HCT116 (cell line): ENCODE measurements at regions not wholly inside any gene's neighbourhood (a gene's known extent, or its start where the extent isn't known, plus 50 kb on each side); places are given as distances from the start of the nearest gene placed in this dataset.

Experiments used
- ATAC-seq: fragments of 200-7000 bp; cut with Tn5 transposase; 2 replicates; pipeline ENCODE4 v1.9.1; 2020; ENCODE audit warnings: mild to moderate bottlenecking, moderate library complexity
- BruUV-seq: library from RNA; stranded (reverse); fragments of 400-500 nt; replicated peaks from 2 replicates; lab custom pipeline; 2021; lab: Mats Ljungman, UMichigan
- CTCF ChIA-PET: fragments of 300-600 bp; sonication (Branson Sonifier 250); formaldehyde crosslinking; loops from one replicate; lab custom pipeline; 2021; ENCODE audit warnings: antibody characterized with exemption; lab: Charles Lee
- POLR2A ChIA-PET: fragments of 300-600, 350-600 bp; sonication (Branson Sonifier 250); formaldehyde crosslinking; loops from one replicate; lab custom pipeline; 2021; ENCODE audit warnings: antibody characterized with exemption; lab: Charles Lee
- RAD21 ChIA-PET, 2 experiments: fragments of 300-600 bp; sonication (Branson Sonifier 250); formaldehyde crosslinking; loops; one replicate each; lab custom pipeline; 2023; ENCODE audit warnings: low total read pairs in 2 of 2; ENCODE audit not compliant: uncharacterized antibody in 2 of 2, unreplicated experiment in 2 of 2, low non-redundant PET in 1 of 2; lab: Charles Lee
- DNase-seq: peaks from one replicate; pipeline ENCODE4 v3.0.0-alpha.2; 2010; ENCODE audit warnings: low read depth, low spot score
- H2AFZ ChIP-seq: fragments of 200-600 bp; shearing (Covaris generic), sonication (generic); 2 replicates; pipeline ENCODE4 v1.6.1; 2017; ENCODE audit warnings: low read depth, mixed run types, mixed read lengths, antibody characterized with exemption, low read length; ENCODE audit not compliant: poor library complexity, severe bottlenecking
- H3K27ac ChIP-seq: 2 replicates; pipeline ENCODE4 v1.5.1; 2012; ENCODE audit warnings: low read depth, low read length
- H3K27me3 ChIP-seq: fragments of 200-600 bp; sonication (generic); 2 replicates; pipeline ENCODE4 v1.6.1; 2016; ENCODE audit warnings: mixed run types, low read length, mixed read lengths; ENCODE audit not compliant: insufficient read depth
- H3K36me3 ChIP-seq, 2 experiments: fragments of 200-500 bp in 1 of 2; fragments of 200-600 bp in 1 of 2; sonication (Bioruptor generic) in 1 of 2; sonication (generic) in 1 of 2; 2 replicates each; pipeline versions ENCODE4 v1.5.1 to v1.6.1; 2014 to 2016; ENCODE audit warnings: low read length in 2 of 2, inconsistent platforms in 1 of 2, mixed read lengths in 1 of 2, mixed run types in 1 of 2; ENCODE audit not compliant: insufficient read depth in 2 of 2, control insufficient read depth in 1 of 2
- H3K4me1 ChIP-seq, 2 experiments: fragments of 200-600 bp in 1 of 2; sonication (generic) in 1 of 2; 2 replicates each; pipeline versions ENCODE4 v1.5.1 to v1.6.1; 2012 to 2017; ENCODE audit warnings: low read length in 2 of 2, inconsistent platforms in 1 of 2, mild to moderate bottlenecking in 1 of 2, mixed read lengths in 1 of 2, mixed run types in 1 of 2, moderate library complexity in 1 of 2; ENCODE audit not compliant: insufficient read depth in 2 of 2, control insufficient read depth in 1 of 2
- H3K4me2 ChIP-seq: fragments of 200-600 bp; sonication (generic); 2 replicates; pipeline ENCODE4 v1.6.1; 2017; ENCODE audit warnings: mixed run types, low read length, mixed read lengths
- H3K4me3 ChIP-seq, 2 experiments: fragments of 200-600 bp in 1 of 2; sonication (generic) in 1 of 2; replicated peaks in 1 of 2; 2 replicates each; pipeline ENCODE4 v1.5.1; 2011 to 2016; ENCODE audit warnings: low read length in 2 of 2, control low read depth in 1 of 2, low read depth in 1 of 2, mild to moderate bottlenecking in 1 of 2, mixed read lengths in 1 of 2, mixed run types in 1 of 2
- H3K79me2 ChIP-seq: fragments of 200-600 bp; sonication (generic); 2 replicates; pipeline ENCODE4 v1.6.1; 2017; ENCODE audit warnings: mild to moderate bottlenecking, mixed run types, low read length, moderate library complexity, mixed read lengths; ENCODE audit not compliant: insufficient read depth
- H3K9ac ChIP-seq: fragments of 200-600 bp; sonication (generic); 2 replicates; pipeline ENCODE4 v1.6.1; 2016; ENCODE audit warnings: low read length, mixed read lengths
- H3K9me2 ChIP-seq: fragments of 200-600 bp; sonication (generic), shearing (Covaris generic); 2 replicates; pipeline ENCODE4 v1.6.1; 2017; ENCODE audit warnings: mixed run types, mild to moderate bottlenecking, moderate library complexity; ENCODE audit not compliant: insufficient read depth
- H3K9me3 ChIP-seq, 2 experiments: fragments of 200-500 bp in 1 of 2; fragments of 200-600 bp in 1 of 2; sonication (Bioruptor generic) in 1 of 2; sonication (generic) in 1 of 2; 2 replicates each; pipeline ENCODE4 v1.6.1; 2014 to 2017; ENCODE audit warnings: low read length in 2 of 2, mixed read lengths in 2 of 2, inconsistent platforms in 1 of 2, low read depth in 1 of 2, mild to moderate bottlenecking in 1 of 2, mixed run types in 1 of 2, moderate library complexity in 1 of 2; ENCODE audit not compliant: control insufficient read depth in 1 of 2, insufficient read depth in 1 of 2
- H4K20me1 ChIP-seq: fragments of 200-600 bp; sonication (generic), shearing (Covaris generic); 2 replicates; pipeline ENCODE4 v1.6.1; 2017; ENCODE audit warnings: mixed run types, mild to moderate bottlenecking, moderate library complexity; ENCODE audit not compliant: insufficient read depth
- ATF3 ChIP-seq: IDR thresholded peaks from 2 replicates; pipeline ENCODE4 v1.6.1; 2012
- CEBPB ChIP-seq: IDR thresholded peaks from 2 replicates; pipeline ENCODE4 v1.6.1; 2012; ENCODE audit warnings: low read depth
- ELF1 ChIP-seq: IDR thresholded peaks from 2 replicates; pipeline ENCODE4 v1.6.1; 2012; ENCODE audit warnings: low read depth, borderline replicate concordance
- EZH2 ChIP-seq: fragments of 200-600 bp; sonication (generic); IDR thresholded peaks from 2 replicates; pipeline ENCODE4 v1.6.1; 2017; ENCODE audit warnings: antibody characterized with exemption, mixed run types
- EZH2phosphoT487 ChIP-seq: fragments of 200-600 bp; IDR thresholded peaks from 2 replicates; pipeline ENCODE4 v1.6.1; 2018; ENCODE audit warnings: antibody characterized with exemption, borderline replicate concordance
- FOSL1 ChIP-seq: IDR thresholded peaks from 2 replicates; pipeline ENCODE4 v1.6.1; 2012; ENCODE audit warnings: low read depth
- JUND ChIP-seq: IDR thresholded peaks from 2 replicates; pipeline ENCODE4 v1.6.1; 2012
- MAX ChIP-seq: IDR thresholded peaks from 2 replicates; pipeline ENCODE4 v1.6.1; 2012
- POLR2A ChIP-seq: IDR thresholded peaks from 2 replicates; pipeline ENCODE4 v1.7.0; 2011; ENCODE audit warnings: borderline replicate concordance; ENCODE audit not compliant: insufficient read depth, insufficient read length; ENCODE audit errors: extremely low read depth
- POLR2AphosphoS5 ChIP-seq: IDR thresholded peaks from 2 replicates; pipeline ENCODE4 v1.6.1; 2011; ENCODE audit warnings: mild to moderate bottlenecking, low read depth, low read length, moderate library complexity
- REST ChIP-seq: IDR thresholded peaks from 2 replicates; pipeline ENCODE4 v1.6.1; 2012; ENCODE audit warnings: low read depth
- SIN3A ChIP-seq: IDR thresholded peaks from 2 replicates; pipeline ENCODE4 v1.6.1; 2012; ENCODE audit warnings: low read depth
- ZBTB33 ChIP-seq: IDR thresholded peaks from 2 replicates; pipeline ENCODE4 v1.6.1; 2011; ENCODE audit warnings: mild to moderate bottlenecking, low read length, moderate library complexity; ENCODE audit not compliant: insufficient replicate concordance; ENCODE audit errors: extremely low read depth
- ZNF274 ChIP-seq: fragments of 200-500 bp; sonication (Bioruptor generic); IDR thresholded peaks from 2 replicates; pipeline ENCODE4 v1.6.1; 2014; ENCODE audit warnings: mild to moderate bottlenecking, low read depth, low read length, inconsistent platforms
- intact Hi-C: fragments of 100-400 bp; cut with micrococcal nuclease; formaldehyde crosslinking; loops from 2 replicates; pipeline ENCODE4 v1.10.0; 2022

- Histone ChIP-seq H3K79me2 (no peaks in the 10 kb centered on the region), H3K4me1 (no peaks in the 10 kb centered on the region), H4K20me1 (no peaks in the 10 kb centered on the region), H3K9me2 (no peaks in the 10 kb centered on the region), H3K27ac (no peak overlapping the region), H2AFZ (no peak overlapping the region), H3K9ac (no peak overlapping the region), H3K27me3 (no peaks in the 10 kb centered on the region), H3K36me3 (peaks cover 13 to 17% of the 10 kb centered on the region in 2 experiments; a peak in 2 of 4 replicates), H3K4me2 (no peak overlapping the region), H3K9me3 (no peaks in the 10 kb centered on the region), H3K4me3 (no peak overlapping the region)
- no peak for DNase-seq
- ATAC-seq: no peak
- ChIA-PET RAD21 (no interaction called here), POLR2A (no interaction called here), CTCF (no interaction called here)
- no TSS peak for BruUV-seq
- intact Hi-C loops: no loop called here
- TF ChIP-seq MAX: no peak
- TF ChIP-seq, all 23 proteins: peak for 0
Observed at GRCh38 chr2:219916281-219916680, 288.9 kb downstream of the SLC4A3 start.

- CTCF ChIA-PET: no interaction called here
- no peak for TF ChIP-seq ATF3
- no peak for TF ChIP-seq POLR2AphosphoS5
- no peak for TF ChIP-seq POLR2A
- no peak for TF ChIP-seq ZNF274
- no peak for TF ChIP-seq JUND
- no peak for TF ChIP-seq CEBPB
- no peak for TF ChIP-seq ZBTB33
- no peak for TF ChIP-seq MAX
- TF ChIP-seq ELF1: no peak
- no peak for TF ChIP-seq SIN3A
- no peak for TF ChIP-seq EZH2phosphoT487
- no peak for TF ChIP-seq EZH2
- TF ChIP-seq REST: no peak
- no peak for TF ChIP-seq FOSL1
Observed at GRCh38 chr2:219916726-219917440, 289.5 kb downstream of the SLC4A3 start.

More at GRCh38 chr2:219916726-219917440, 289.5 kb downstream of the SLC4A3 start:
- BruUV-seq: no TSS peak
- Histone ChIP-seq H3K9me2 (no peaks in the 10 kb centered on the region), H3K4me1 (no peaks in the 10 kb centered on the region), H3K4me2 (no peak overlapping the region), H3K27ac (no peak overlapping the region), H3K27me3 (no peaks in the 10 kb centered on the region), H3K36me3 (peaks cover 13 to 19% of the 10 kb centered on the region in 2 experiments; a peak in 3 of 4 replicates), H2AFZ (no peak overlapping the region), H3K79me2 (no peaks in the 10 kb centered on the region), H4K20me1 (no peaks in the 10 kb centered on the region), H3K9me3 (no peaks in the 10 kb centered on the region), H3K9ac (no peak overlapping the region), H3K4me3 (no peak overlapping the region)
- ChIA-PET POLR2A (no interaction called here), RAD21 (no interaction called here)
- no peak for DNase-seq
- intact Hi-C loops: no loop called here
- no peak for ATAC-seq
